Stimulated activated CD8-positive, alpha-beta memory T cell treated with anti-CD3 and anti-CD28 coated beads, Interleukin-7, amount 100 ng/mL, for 1 hour (primary cell): ENCODE measurements at regions not wholly inside any gene's neighbourhood (a gene's known extent, or its start where the extent isn't known, plus 50 kb on each side); places are given as distances from the start of the nearest gene placed in this dataset.
"Not testable (repeated sequence)": the region's sequence is repeated elsewhere in the genome, so short reads cannot be mapped to it uniquely, and the experiment has no call there.

Source experiments
- DNase-seq, 2 donors: peaks; one replicate each; pipeline ENCODE4 v3.0.0-alpha.2; 2020; ENCODE audit warnings: low read depth in 2 of 2

DNA sequence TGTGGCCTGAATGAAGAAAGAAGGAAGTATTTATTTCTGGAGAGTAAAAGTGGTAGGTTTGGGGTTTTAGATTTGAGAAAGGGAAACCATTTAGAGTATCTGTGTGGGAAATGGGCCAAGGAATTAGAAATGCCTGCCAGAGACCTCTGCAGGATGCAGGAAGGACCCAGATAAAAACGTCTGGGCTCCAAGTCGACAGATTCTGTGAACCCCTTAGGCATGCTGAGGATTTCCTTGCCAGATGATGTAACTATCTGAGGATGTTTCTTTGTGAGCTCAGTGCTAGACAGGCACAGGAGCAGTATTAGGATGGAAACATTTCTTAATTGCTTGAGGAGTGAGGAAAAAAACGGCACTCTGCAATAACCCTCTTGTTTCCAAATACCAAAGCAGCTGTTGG is 251.8 kb upstream of the DMRT1 start:
- DNase-seq = no peak

DNA sequence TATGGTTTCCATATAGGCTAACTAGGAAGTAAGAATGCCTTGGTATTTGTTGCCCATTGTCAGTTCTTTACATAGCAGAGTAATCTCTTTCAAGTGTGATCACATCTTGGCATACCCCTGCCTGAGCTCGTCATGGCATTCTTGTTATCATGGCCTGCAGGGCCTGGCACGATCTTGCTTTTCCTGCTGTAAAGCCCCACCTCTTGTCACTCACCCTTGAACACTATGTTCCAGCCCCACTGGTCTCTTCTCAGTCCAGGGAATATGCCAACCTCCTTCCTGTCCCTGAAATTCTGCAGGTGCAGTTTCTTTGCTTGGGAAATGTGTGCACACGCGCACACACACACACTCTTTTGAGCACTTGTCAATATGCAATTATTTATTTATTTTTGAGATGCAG is 250.2 kb upstream of the DMRT1 start:
- no peak for DNase-seq

DNA sequence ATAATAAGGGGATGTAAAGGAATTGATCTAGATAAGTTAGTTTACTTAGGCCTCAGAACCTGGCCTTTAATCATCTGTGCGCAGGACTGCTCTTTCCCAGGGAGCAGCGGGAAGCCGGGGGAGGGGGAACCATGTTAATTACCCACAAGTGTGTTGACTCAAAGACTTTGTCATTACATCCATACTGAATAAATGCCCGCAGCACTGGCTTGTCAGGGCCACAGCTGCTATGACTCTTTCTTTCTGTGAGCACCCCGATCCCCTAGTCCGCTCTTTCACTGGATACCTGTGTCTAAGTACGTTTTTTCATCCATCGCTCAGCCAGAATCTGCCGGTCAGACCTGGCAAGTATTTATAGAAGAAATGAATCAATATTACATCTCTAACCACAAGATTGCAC is 249.3 kb upstream of the DMRT1 start:
- DNase-seq = no peak

DNA sequence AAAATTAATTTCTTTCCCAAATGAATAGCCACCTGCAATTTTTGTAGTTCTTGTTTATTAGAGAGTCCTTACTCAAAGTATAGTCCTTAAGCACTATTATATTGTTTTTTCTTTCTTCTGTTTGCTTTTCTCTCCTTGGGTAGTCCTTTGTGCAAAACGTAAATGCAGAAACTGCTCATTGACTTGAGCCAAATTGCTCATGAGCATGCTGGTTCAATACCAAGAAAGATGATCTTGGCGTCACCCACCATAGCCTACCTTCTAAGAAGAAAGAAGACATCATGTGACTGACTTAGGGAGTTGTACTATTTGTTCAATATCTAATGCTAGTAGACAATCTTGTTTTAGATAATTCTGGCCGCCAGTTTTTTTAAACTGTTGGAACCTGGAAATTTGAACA is 248.8 kb upstream of the DMRT1 start:
- no peak for DNase-seq

DNA sequence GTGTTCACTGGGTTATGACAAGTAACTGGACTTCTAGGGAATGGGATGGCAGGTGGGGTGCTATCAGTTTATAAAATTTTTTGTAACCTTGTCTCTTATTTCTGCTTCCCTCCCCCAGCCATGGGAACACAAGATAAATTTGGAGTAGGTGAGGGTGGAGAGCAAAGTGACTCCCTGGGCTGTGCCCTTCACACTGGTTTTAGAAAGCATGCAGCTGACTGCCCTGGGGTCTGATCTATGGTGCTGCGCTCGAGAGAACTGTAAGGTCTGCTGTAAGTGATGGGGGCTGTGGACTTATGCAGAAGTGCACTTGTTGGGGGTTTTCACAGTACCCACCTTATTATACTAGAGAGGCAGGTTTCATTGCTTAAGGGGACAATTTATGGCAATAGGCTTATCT is 247.7 kb upstream of the DMRT1 start:
- no peak for DNase-seq

DNA sequence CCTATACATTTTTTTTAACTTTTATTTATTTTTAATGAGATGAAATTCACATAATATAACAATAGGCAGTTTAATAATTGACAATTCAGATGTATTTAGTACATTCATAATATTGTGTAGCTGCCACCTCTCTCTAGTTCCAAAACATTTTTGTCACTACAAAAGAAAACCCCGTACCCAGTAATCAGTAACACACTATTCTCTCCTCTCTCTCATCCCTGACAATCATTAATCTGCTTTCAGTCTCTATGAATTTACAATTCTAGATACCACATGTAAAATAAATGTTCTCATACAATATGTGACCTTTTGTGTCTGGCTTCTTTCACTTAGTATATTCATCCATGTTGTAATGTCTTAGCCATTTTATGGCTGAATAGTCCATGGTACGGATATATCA is 244.8 kb upstream of the DMRT1 start:
- DNase-seq = no peak

DNA sequence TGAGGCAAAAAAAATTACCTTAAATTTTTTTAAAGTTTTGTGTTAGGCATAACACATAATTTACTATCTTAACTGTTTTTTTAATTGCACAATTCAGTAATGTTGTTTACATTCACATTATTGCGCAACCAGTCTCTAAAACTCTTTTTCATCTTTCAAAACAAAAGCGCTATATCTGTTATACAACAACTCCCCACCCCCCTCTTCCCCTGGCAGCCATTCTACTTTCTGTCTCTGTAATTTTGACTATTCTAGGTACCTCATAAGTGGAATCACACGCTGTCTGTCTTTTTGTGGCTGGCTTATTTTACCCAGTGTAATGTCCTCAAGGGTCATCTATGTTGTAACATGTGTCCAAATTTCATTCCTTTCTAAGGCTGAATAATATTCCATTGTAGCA is 241.5 kb upstream of the DMRT1 start:
- no peak for DNase-seq

DNA sequence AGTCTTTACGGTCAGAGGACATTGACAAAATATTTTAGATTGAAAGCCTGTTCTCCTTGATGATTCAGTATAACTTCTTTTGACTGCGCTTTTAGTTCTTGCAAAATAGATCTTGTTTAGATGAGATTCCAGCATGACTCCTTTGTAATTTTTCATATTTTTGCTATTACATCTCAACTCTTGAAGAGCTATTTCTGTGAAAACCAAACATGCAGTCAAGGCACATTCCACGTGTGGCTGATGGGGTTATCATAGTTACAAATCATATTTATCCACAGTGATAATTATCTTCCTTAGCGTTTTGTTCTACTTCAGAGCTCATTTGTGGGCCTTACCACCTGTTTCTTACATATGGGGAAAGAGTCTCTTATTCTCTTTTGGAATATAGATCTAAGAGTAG is 238.8 kb upstream of the DMRT1 start:
- no peak for DNase-seq

DNA sequence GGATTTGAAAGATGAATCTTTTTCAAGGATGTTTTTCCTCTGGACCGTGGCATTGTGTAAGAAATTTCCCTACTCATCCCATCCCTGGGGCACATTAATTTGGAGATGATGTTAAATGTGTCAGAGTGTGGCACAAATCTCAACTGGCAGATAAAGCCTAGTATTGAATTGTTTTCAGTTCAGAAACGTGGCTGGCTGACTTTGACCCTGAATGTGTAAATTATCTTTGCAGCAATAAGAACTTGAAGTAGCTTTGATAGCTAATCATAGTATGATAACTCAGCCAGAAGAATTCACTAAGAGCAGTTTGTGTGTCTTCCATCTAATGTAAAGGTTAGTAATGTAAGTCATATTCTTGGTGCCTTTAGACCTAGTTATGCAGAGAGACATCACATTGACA is 238.4 kb upstream of the DMRT1 start:
- no peak for DNase-seq

DNA sequence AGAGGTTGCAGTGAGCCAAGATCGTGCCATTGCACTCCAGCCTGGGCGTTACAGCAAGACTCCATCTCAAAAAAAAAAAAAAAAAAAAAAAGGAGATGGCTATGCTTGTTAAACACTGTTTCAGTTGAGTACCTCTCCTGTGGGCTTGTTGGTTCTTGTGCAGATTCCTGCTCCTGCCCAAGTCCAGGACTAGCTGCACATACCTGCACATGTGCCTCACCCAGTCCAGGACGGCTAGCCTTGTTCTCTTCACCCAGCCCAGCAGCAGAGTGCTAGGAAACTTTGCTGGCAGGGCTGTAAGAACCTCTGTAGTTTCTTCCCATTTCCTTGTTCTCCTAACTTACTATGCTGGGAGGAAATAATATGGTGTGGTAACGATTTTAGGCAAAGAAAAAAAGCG is 234.1 kb upstream of the DMRT1 start:
- DNase-seq = no peak

DNA sequence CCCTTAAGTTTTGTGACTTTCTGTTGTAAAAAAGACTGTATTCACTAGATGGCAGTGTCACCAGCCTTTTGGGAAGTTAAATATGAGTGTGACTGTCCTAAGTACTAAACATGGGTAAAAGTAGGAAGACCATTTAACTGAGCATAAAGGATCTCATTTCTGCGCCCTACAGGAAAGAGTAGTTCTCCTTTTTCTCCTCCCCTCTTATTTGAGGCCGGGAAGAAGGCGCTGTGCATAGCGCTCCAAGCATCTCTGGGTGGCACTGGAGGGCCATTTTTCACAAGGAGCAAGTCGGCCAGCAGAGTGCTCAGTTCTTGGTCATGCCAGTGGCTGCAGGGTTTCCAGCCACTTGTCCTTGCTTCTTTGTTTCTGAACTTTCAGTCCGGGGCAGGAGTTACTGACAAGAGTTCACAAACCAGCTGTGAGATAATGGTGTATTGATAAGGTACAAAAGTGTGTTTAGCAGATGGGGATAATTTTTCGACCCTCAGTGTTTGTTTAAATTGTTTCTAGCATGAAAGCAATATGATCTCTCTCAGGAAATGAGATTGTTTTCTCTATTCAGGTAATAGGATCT is 227.6 kb upstream of the DMRT1 start:
- DNase-seq = no peak

DNA sequence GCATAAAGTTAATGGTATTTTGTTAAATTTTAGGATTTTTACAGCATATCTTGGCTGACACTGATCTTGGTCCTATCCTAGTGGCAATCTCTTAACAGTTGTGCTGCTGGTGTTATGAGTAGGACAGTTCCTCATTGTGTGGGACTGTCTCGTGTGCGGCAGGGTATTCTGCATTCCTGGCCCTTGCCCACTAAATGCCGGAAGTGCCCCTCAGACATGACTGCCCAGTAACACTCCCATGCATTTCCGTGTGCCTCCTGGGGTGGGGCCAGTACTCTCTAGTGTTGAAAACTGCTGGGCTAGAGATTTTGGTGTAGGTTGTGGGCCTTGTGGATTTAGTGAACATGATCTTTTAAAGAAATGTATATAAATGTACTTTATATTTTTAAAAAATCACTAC is 227.1 kb upstream of the DMRT1 start:
- DNase-seq = no peak

DNA sequence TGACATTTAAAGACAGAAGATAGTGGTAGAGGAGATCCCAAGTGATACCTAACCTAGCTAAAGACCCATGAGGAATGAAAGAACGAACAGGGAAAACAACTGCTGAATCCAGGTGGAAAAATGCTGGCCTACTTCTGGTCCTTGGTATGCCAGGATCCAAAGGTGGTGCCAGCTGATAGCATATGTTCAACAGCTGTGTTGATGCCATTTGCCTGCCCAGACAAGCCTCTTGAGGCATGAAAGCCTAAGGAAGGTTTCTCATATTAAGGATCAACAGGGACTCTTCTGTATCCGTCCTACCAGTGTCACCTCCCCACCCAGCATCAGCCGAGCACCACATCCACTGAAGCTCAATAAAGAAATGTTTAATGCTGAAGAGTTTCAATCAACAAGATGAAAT is 225.7 kb upstream of the DMRT1 start:
- no peak for DNase-seq

DNA sequence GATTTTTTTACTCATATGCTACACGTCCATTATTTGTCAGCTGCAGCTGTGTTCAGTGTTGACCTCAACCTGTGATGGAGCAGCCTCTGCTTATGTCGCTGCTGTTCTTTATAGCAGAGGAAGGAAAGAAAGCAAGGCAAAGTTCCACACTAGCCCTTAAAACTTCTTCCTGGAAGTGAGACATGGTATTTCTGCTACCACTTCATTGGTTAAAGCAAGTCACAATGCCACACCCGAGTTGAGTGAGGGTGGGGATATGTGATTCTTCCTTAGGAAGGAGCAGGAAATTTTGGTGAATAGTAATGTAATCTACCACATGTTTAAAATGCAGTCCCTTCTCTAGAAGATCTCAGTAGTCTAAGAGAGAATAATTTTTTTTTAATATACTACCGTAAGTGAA is 224.8 kb upstream of the DMRT1 start:
- no peak for DNase-seq

DNA sequence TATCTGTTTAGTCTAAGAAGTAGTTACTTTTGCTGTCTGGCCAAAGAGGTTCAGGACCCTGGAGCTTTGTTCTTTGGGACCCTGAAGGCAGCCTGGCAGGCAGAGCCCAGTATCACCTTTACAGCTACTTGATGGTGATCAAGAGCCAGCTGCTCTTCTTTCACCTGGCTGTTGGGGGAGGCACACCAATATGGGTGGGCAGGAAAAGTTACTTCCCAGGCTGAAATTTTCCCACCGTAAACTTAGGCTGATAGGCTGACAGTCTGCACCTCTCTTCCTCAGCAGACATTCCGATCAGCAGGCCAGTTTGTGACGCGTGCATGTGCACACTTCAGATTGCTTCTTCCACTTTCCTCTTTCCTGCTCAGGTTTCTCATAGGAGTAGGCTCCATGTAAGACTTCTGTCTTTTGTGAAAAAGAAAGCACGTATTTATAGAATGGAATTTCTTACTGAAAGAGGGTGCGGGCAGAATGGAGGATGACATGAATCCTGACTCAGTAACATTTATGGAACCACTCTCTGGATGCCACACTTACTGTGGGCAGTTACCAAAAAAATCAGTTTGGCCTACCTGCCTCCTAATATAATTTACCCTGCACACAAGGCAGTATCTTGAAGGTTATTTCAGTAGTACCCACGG is 223.9 kb upstream of the DMRT1 start:
- no peak for DNase-seq

DNA sequence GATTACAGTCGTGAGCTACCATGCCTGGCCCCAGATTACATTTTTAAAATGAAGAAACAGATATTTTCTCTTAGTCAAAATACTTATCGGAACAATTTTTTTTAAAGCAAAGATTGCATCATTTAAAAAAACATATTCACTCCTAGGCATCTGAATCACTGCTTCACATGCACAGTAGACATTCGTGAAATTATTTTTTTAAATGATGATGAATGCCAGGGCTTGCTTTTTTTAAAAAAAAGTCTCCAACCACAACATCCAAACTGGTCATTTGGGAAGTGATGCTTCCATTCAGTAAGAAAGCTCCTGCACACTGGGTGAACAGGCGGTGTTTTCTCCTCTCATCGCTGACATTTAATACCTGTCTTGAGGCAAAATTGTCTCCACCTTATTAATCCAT is 223.0 kb upstream of the DMRT1 start:
- DNase-seq = no peak

DNA sequence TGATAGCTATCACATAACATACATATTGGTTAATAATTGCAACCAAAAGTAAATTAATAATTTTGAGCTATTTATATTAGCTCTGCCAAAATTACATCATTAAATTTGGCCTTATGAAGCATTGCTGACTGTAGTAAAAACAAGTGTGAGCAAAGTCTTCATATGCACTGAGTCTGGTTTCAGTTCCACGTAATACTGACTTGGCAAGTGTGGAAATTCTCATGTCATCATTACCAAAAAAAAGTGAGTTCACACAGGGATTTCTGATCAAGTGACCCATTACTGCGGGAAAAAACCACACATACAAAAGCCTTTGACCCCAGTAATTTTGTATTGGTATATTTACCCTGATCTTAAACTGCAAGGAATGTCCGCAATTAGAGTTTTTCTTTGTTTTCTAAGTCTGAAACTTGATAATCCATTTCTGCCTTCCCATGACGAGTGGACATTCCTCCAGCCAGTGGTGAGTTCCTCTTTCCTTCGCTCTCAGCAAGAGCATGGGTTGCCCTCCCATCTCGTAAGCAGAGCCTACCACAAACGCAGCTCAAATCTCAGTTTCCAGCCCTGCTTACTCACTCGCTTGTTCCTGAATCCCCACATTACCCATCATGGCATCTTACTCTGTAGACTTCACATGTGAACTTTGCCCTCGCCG is 220.2 kb upstream of the DMRT1 start:
- DNase-seq = no peak

DNA sequence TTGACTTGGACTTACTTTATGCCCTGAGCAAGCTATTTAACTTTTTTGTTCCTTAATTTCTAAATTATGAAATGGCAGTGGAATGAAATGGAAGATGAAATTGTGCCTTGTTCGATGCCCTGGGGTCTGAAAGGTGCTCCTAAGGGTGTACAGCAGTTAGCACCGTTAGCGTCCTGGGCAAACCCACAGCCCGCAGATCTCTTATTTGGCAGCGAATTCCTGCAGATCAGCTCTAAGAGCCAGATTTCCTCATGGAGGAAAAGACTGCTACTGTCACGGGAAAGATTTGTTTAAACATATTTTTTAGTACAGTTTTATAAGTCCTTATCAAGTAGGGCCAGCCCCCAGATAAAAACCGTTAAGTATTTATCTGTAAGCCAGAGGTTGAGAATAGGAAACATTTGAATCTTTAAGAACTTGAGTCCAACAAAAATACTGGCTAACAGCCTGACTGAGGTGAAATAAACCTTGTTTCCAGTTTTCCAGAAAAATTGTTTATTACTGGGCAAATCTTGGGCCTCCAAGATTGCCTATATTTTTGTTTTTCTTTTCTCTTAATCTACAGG is 216.5 kb upstream of the DMRT1 start:
- no peak for DNase-seq

DNA sequence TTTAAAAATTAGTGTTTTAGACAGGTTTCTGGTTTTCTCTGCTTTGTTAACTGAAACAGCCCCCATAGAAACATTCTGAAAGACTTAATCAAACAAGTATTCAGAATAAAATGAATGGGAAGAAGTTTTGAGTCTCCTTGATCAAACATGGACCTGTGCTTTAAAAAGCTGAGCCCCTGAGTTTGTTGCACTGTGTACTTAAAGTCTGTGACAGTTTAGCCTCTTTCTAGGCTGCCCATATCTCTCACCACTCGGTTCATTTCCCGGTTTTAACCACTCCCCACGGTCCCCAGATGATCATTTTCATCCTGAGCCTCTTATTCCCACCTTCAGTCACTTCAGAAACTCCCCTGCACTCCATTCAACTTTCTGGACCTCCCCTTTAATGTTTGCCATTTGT is 215.9 kb upstream of the DMRT1 start:
- no peak for DNase-seq

DNA sequence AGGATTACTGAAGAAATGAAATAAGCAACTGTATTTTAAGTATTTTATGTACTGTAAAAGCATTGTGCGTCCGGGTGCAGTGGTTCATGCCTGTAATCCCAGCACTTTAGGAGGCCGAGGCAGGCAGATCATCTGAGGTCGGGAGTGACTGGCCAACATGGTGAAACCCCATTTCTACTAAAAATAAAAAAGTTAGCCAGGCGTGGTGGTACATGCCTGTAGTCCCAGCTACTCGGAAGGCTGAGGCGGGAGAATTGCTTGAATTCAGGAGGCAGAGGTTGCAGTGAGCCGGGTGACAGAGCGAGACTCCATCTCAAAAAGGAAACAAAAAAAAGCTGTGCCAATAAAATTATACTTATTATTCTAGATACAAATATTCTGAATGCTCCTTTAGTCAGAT is 215.4 kb upstream of the DMRT1 start:
- not testable (repeated sequence) for DNase-seq

DNA sequence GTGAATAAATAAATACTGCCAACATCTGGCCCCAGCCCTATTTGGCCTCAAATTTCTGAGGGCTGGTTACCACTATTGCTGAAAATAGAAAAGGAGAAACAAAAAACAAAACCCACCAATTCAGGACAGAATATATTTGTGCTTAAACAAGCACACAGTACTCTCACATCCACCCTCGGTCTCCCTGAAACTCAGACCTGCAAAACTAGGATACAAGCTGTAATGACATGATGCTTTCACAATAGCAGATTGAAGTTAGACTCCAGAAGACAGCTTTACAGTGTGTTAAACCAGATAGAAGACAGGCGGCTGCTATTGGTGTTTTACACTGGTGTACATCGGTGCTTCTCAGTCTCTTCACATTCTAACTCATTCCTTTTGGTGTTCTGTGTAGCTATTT is 214.9 kb upstream of the DMRT1 start:
- DNase-seq = no peak

DNA sequence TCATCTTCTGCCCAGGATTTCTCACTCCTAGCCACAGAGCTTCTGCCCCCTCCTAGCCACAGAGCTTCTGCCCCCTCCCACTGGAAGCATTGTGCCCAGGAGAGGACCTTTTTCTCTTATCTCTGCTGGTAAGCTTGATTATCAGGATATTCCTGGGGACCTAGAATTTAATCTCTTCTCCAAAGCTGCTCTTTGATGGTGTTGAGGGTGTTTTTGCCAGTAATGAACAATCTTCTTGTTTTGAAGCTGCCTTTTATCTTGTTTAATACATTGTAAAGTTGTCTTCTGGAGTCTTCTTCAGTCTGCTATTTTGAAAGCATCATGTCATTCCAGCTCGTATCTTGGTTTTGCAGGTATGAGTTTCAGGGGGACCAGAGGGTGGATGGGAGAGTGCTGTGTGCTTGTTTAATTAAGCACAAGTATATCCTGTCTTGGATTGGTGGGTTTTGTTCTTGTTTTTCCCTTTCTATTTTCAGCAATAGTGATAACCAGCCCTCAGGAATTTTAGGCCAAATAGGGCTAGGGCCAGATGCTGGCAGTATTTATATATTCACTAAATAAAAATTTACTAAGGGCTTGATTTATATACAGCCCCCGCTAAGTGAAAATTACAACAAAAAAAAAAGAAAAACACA is 214.0 kb upstream of the DMRT1 start:
- DNase-seq = no peak

DNA sequence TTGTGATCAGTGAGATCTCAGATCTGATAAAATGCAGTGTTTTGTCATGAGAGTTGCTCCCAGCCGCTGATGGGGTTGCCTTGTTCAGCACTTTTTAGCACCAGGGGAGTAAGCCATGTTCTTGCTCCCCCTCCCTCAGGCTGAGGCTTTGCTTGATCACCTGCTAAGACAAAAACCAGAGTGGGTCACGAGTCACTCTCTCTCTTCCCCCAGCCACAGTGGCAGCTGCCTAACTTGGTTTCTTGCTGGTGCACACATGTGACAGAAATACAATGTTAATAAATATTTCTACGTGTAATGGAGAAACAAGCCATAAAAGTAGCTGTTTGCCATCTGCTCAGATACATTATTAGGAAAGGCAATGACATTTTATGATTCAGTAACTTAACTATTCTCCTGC is 212.4 kb upstream of the DMRT1 start:
- DNase-seq = no peak
